ENCODE measurements at regions not wholly inside any gene's neighbourhood (a gene's known extent, or its start where the extent isn't known, plus 50 kb on each side); places are given as distances from the start of the nearest gene placed in this dataset.
A peak's percentile ranks its signal among the peaks of the same experiment; 100 is the strongest.
"Not testable (repeated sequence)": the region's sequence is repeated elsewhere in the genome, so short reads cannot be mapped to it uniquely, and the experiment has no call there.

DNA sequence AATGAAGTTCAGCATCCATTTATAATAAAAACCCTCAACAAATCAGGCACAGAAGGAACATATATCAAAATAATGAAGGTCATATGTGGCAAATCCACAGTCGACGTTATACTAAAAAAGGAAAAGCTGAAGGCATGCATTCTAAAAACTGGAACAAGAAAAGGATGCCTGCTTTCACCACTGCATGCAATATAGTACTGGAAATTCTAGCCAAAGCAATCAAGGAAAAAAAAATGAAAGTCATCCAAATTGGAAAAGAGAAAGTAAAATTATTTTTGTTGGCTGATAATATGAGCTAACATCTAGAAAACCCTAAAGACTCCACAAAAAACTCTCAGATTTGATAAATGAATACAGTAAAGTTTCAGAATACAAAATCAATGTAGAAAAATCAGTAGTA is 1123.2 kb downstream of the TBL1XR1 start:
- DNase-seq: no peak

DNA sequence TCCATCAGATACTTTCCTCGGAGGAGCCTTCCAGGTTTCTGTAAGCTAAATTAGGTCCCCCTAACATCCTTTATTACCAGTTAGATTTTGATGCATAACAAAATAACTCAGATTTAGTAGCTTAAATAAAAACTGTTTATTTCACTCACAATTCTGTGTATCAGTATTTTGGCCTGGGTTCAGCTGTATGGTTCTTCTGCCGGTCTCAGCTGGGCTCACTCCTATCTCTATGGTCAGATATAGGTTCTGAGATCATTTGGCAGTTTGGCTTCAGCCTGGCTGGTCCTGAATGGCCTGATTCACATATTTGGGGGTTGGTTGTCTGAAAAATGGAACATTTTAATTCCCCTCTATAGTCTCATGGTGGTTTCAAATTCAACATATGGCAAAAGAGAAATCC is 1125.3 kb downstream of the TBL1XR1 start:
- no peak for DNase-seq

DNA sequence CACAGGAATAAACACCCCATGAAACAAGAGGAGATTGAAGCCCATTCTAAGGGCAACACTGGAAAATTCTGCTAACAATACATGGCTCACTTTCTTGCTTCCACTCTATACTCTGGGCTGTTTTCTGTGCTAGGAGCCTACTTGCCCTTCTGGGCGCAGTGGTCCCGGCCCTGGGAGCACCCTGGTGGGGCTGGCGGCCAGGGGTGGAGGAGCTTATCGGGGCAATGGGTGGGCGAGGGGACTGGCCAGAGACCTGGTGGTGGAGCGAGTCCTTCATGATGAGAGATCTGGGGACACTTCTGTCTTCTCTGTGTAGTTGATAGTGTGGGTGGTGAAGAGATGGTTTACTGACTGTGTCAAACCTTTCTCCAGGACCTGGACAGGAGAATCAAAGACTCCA is 1128.5 kb downstream of the TBL1XR1 start:
- DNase-seq: no peak

DNA sequence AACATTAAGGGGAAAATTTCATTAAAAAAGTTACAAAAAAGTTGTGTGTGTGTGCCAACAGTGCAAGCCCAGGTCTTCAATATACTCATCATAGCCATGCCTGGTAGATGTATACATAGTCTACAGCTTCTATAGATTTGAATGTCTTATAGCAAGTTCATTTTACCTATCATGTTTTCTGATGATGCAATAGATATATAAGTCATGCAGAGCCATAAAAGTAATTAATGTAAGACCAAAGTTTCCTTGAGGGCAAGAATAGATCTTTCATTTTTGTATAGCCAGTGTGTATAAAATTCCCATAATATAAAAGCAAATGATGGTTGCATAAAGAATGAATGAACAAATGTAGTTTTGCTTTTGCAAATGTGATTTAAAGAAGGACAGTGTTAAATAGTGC is 1138.4 kb downstream of the TBL1XR1 start:
- DNase-seq: no peak

DNA sequence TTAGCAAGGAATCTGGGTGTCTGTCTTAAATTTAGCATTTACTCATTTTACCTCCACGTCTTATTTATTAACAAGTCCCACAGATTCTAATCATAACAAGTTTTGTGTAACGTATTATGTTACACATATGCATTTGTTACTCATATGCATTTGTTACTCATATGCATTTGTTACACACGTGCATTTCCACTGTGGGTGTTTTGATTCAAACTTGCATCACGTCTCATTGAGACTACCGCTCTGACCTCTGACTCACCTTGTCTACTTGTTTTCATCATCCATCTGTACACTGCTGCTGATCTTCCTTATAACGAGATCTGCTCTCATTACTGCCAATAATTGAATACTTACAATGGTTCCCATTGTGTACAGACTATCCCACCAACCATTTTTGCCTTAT is 1141.4 kb downstream of the TBL1XR1 start:
- DNase-seq: no peak

DNA sequence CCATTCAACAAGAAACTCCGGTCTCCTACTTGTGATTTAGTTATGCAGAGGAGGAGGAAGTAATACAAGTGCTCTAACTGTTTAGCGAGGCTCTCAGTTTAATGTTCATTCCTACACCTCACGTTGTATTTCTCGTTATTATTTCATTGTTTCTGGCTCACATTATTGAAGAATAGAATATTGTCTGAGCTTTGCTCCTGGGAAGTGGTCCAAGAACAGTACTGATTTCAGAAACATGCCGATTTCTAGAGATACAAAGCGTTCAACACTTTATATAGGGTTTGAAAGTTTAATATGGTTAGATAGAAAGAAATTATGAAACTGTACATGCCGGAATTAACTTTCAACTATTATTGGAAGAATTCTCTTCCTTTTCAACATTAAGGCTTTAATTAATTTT is 1145.5 kb downstream of the TBL1XR1 start:
- peak; percentile 46 for DNase-seq

DNA sequence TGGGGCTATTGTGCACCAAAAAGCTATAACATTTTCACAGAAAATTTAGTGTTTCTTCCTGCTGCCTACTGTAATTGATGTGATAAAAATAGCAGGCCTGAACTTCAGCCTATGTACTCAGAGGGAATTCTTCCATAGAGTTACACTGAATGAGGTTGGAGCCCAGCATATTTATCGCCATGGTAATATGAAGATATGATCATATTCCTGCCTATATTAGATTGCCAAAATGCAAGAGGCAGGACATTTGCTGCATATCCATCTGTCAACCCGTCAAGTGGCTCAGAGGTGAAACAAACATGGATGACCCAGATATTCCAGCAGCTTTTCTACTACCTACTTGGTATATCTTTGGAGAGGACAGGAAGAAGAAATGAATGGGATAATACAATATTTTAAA is 1150.6 kb downstream of the TBL1XR1 start:
- DNase-seq: no peak

DNA sequence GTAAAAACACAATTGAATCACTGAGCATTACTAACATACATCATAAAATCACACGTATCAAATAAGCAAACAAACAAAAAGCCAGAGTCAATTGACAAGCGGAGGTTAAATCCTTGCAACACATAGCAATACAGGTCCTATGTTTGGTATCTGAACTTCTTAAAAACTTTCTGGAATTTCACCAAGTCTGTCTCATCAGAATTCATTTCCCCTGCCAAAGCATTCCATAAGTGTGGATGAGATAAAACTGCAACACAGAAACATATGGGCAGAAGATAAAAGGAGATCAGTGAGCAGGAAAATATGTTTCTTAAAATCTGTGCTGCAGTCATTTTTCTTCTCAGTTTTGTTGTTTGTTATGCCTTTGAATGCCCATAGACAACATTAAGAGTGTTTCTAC is 1155.5 kb downstream of the TBL1XR1 start:
- no peak for DNase-seq

DNA sequence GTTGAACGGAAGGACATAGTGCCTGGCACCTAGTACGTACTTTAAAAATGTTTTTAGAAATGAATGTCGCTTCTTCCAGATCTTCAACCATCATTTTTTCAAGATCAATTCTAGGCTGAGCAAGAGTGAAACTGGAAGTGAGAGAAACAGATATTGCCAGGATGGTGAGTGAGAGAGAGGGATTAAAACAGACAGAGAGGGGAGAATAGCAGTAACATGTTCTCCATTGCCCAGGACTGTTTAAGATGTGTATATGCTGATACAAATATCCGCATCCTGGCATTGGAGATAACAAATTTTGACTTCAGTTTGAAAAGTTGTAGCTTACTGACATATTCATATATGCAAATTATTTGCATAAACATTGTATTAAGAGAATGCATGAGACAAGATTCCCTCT is 1156.1 kb downstream of the TBL1XR1 start:
- no peak for DNase-seq

DNA sequence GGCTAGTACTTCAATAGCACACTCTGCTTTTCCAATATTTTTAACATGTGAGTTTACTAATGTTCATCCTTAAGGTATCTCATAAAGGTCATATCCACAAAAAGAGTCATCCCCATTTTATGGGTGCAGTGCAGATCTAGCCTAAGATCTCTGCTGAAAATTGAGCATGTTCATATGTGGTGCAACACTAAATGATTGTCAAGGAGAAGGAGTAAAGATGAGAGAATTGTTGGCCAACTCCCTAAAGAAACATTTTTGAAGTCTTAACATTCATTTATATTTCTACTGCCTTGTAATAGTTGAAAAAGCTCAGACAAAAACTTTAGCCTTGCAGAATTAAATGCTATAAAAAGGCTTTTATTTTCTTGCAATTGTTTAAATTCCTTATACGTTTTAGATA is 1159.6 kb downstream of the TBL1XR1 start:
- no peak for DNase-seq

DNA sequence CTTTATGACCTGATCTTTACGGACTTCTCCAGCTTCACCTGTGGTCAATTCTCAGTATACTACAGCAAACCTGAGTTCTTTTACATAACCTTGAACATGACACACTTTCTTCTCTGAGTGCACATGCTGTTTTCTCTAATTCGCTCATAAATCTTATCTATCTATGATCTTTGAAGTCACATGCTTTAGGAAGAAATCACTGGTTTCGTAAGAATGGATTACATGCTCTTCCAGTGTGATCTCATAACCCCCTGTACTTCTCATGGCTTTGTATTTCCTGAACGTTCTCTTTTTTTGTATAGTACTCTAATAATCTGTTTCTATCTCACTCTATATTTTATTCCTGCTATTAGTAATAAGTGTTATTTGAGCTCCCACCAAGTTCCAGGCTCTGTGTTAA is 1165.2 kb downstream of the TBL1XR1 start:
- no peak for DNase-seq

DNA sequence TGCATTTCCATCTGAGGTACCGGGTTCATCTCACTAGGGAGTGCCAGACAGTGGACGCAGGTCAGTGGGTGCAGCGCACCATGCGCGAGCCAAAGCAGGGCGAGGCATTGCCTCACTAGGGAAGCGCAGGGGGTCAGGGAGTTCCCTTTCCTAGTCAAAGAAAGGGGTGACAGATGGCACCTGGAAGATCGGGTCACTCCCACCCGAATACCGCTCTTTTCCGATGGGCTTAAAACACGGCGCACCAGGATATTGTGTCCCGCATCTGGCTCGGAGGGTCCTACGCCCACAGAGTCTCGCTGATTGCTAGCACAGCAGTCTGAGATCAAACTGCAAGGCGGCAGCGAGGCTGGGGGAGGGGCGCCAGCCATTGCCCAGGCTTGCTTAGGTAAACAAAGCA is 1157.1 kb downstream of the NAALADL2 start:
- DNase-seq: not testable (repeated sequence)

DNA sequence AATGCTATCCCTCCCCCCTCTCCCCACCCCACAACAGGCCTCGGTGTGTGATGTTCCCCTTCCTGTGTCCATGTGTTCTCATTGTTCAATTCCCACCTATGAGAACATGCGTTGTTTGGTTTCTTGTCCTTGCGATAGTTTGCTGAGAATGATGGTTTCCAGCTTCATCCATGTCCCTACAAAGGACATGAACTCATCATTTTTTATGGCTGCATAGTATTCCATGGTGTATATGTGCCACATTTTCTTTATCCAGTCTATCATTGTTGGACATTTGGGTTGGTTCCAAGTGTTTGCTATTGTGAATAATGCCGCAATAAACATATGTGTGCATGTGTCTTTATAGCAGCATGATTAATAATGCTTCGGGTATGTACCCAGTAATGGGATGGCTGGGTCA is 1156.1 kb downstream of the NAALADL2 start:
- DNase-seq: not testable (repeated sequence)

DNA sequence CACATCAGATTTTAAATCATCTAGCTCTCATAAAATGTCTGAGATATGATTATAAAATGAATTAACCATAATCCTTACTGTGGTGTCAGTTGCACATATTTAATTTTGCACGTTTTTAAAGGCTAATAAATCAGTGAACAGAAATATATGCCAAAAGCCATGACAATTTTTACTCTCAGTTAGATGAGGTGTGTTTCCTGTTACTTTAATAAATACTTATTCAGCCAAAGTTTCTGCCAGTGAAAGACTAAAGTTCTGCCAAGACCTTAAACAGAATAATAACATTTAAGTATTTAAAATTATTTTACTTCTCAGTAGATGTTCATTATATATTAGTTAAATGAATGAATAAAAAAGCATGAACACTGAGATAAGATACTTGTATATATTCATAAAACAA is 1150.1 kb downstream of the NAALADL2 start:
- no peak for DNase-seq

DNA sequence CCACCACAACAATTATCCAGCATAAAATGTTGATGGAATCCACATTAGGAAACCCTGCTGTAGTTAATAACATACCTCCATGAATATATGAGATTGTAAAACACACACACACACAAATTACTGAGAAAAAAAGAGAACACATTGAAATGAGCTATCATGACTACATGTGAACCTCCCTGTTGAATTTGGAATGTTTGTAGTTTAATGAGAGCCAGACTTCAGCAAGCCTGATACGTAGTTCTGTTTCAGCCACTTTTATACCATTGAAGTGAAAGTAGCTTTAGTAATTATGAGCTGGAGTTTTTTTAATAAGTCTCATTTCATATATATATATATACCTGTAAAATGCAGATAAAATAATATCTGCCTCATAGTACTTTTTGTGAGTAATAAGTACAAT is 1146.4 kb downstream of the NAALADL2 start:
- peak; percentile 3 for DNase-seq

DNA sequence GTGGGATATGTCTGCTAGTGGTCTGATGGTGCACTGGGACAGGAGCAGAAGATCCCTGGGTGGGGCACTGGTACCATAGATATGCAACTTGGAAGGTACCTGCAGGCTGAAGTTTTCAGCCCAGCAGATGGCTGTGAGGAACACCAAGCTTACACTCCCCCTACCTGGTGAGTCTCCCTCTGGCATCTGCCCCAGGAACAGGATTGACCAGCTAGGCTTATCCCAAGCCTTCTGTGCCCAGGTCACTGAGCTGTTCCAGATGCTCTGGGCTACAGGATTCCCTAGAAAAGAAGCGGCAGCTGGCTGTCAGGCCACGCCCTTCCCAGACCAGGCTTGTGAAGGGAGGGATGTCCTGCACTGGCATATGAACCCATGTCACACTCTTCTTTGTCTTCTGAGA is 1130.0 kb downstream of the NAALADL2 start:
- no peak for DNase-seq

DNA sequence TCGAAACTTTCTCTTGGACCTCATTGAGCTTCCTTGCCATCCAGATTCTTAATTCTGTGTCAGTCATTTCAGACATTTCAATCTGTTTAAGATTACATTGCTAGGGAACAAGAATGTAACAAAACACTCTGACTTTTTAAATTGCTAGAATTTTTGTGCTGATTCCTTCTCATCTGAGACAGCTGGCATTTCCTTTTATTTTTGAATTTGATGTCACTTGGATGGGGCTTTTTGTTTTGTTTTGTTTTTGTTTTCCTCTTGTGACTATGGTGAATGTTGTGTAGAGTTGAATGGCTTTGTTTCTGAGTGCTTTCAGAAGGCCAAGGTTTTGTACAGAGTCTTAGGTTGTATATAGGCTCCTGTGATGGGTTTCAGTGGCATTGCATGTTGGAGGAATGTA is 1129.3 kb downstream of the NAALADL2 start:
- DNase-seq: no peak

DNA sequence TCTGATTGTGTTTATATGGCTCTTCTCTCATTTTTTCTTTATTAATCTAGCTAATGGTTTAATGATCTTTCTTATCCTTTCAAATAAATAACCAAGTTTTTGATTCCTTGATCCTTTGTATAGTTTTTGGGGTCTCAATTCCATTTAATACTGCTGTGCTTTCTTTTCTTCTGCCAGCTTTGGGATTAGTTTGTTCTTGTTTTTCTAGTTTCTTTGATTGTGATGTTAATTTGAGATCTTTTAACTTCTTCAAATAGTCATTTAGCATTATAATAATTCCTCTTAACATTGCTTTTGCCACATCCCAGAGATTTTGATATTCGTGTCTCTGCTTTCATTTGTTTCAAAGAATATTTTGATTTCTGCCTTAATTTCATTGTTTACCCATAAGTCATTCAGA is 1126.6 kb downstream of the NAALADL2 start:
- DNase-seq: no peak

DNA sequence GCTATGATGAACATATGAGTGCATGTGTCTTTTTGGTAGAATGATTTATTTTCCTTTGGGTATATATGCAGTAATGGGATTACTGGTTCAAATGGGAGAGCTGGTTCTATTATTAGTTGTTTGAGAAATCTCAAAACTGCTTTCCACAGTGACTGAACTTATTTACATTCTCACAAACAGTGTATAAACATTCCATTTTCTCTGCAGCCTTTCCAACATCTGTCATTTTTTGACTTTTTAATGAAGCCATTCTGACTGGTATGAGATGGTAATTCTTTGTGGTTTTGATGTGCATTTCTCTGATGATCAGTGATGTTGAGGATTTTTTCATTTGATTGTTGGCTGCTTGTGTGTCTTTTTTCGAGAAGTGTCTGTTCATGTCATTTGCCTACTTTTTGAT is 1124.2 kb downstream of the NAALADL2 start:
- DNase-seq: no peak

DNA sequence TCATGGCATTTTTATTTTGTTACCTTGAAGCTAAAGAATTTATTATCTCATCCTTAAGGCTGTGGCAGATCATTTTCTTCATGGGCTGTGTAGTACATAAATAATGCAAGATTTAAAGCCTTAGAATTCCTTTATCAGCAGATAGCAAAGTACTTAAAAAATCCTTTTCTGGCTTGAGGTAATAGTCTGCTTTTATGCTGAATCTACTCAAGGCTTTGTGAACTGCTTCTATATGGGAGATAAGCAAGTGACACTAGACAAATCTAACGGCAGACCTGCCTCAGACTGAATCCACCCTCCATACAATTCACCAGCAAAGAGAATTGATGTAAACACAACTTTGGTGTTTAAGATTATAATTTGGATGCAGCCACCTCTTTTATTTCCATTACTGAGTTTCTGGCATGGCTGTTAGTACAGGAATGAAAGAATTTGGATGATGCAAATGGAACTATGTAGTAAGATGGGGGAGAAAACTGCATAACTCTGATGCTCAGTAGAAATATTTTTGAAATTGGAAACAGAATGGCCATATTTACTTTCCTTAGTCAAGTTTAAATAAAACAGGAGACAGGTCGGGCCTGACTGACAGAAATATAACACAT is 1121.5 kb downstream of the NAALADL2 start:
- DNase-seq: peak; percentile 33

DNA sequence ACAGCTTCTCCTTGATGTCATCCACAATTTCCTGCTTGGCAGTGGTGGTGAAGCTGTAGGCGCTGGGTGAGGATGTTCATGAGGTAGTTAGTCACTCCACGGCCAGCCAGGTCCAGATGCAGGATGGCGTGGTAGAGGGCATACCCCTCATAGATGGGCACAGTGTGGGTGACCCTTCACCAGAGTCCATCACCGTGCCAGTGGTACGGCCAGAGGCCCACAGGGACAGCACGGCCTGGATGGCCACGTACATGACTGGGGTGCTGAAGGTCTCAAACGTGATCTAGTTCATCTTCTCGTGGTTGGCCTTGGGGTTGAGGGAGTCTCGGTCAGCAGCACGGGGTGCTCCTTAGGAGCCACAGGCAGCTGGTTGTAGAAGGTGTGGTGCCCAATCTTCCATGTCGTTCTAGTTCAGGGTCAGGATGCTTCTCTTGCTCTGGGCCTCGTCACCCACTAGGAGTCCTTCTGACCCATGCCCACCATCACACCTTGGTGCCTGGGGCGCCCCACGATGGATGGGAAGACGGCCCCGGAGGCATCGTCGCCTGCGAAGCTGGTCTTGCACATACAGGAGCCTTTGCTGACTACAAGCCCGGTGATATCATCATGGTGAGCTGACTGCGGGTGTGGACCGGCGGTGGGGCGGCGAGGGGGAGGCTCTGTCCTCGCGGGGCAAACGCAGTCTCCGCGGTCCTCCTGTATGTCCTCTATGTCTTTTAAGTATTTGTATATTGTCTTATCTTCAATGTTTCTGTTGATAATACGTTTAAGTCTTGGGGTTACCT is 1119.0 kb downstream of the NAALADL2 start:
- no peak for DNase-seq

DNA sequence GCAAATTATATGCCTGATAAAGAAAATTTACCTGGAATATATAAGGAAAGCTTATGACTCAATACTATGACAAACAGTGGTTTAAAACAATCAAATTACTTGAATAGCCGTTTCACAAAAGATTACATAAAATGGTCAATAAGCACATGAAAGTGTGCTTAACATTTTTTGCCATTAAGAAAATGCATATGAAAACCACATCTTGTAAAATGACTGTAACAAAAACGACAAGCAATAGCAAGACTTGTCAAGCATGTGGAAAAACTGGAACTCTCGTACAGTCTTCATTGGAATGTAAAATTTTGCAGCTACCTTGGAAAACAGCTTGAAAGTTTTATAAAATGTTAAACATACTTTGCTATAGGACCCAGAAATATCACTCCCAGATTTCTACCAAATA is 1110.3 kb downstream of the NAALADL2 start:
- DNase-seq: no peak

DNA sequence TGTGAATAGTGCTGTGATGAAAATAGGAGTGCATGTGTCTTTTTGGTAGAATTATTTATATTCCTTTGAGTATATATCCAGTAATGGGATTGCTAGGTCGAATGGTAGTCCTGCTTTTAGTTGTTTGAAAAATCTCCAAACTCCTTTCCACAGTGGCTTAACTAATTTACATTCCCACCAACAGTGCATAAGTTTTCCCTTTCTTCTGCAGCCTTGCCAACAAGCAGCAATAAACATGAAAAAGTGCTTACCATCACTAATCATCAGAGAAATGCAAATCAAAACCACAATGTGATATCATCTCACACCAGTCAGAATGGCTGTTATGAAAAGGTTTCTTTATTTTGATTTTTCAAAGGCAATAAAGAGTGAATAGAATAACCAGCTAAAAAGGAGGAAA is 1105.9 kb downstream of the NAALADL2 start:
- DNase-seq: no peak

DNA sequence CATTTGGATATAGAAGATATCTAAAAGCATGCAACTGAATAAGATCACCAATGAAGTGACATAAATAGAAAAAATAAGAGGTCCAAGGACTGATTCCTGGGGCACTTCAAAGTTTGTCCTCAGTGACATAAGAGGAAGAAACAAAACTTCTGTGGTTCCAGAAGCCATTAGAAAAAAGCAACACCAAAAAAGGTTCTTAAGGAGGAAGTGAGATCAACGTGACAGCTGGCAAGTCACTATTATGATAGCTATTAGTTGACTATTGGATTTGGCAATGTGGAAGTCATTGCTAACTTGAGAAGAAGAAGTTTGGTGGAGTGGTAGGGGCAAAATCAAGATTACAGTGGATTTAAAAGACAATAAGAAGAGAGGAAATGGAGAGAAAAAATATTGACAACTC is 1098.3 kb downstream of the NAALADL2 start:
- no peak for DNase-seq
